ENCODE measurements at regions not wholly inside any gene's neighbourhood (a gene's known extent, or its start where the extent isn't known, plus 50 kb on each side); places are given as distances from the start of the nearest gene placed in this dataset.

- Histone ChIP-seq H3K4me2 (ENCODE audit: low read length) (no peak overlapping the region), H3K4me3 (replicated peaks in 1 of 2; ENCODE audit: low read depth in 1 of 2, low read length in 2 of 2) (no peak overlapping the region), H3K36me3 (ENCODE audit: control insufficient read depth in 1 of 2, insufficient read depth in 2 of 2, low read length in 2 of 2) (no peaks in the 10 kb centered on the region), H3K9me3 (ENCODE audit: control insufficient read depth in 1 of 2, insufficient read depth in 1 of 2, low read depth in 1 of 2, low read length in 2 of 2) (no peaks in the 10 kb centered on the region), H3K9ac (ENCODE audit: low read length) (no peak overlapping the region), H3K27me3 (ENCODE audit: insufficient read depth, low read length) (peaks cover 46% of the 10 kb centered on the region; the same call in 1 of the 2 replicates), H3K79me2 (ENCODE audit: insufficient read depth, low read length) (no peaks in the 10 kb centered on the region), H3K9me2 (ENCODE audit: insufficient read depth) (no peaks in the 10 kb centered on the region), H4K20me1 (ENCODE audit: insufficient read depth) (no peaks in the 10 kb centered on the region), H2AFZ (ENCODE audit: low read depth, low read length, poor library complexity, severe bottlenecking) (no peak overlapping the region), H3K27ac (ENCODE audit: low read depth, low read length) (no peak overlapping the region), H3K4me1 (ENCODE audit: control insufficient read depth in 1 of 2, insufficient read depth in 2 of 2, low read length in 2 of 2) (no peaks in the 10 kb centered on the region)
- ChIA-PET CTCF (no interaction called here), POLR2A (no interaction called here), RAD21 (ENCODE audit: low non-redundant PET in 1 of 2, low total read pairs in 2 of 2, uncharacterized antibody in 2 of 2, unreplicated experiment in 2 of 2) (no interaction called here)
- ATAC-seq (no peak), DNase-seq (ENCODE audit: low read depth, low spot score) (no peak)
- TF ChIP-seq ZNF274 (IDR thresholded peaks at IDR 0.05; ENCODE audit: low read depth, low read length) (no peak), TCF7L2 (IDR thresholded peaks at IDR 0.05; ENCODE audit: borderline replicate concordance, extremely low read depth, insufficient read depth, insufficient read length) (no peak), ELF1 (IDR thresholded peaks at IDR 0.05; ENCODE audit: borderline replicate concordance, low read depth) (no peak), RAD21 (IDR thresholded peaks at IDR 0.05; ENCODE audit: low read depth) (no peak), MAX (IDR thresholded peaks at IDR 0.05) (no peak), SP1 (IDR thresholded peaks at IDR 0.05; ENCODE audit: low read depth) (no peak), EZH2phosphoT487 (IDR thresholded peaks at IDR 0.05; ENCODE audit: borderline replicate concordance) (no peak), JUND (IDR thresholded peaks at IDR 0.05) (no peak), CEBPB (IDR thresholded peaks at IDR 0.05; ENCODE audit: low read depth) (no peak), CTCF (IDR thresholded peaks at IDR 0.05 in 2 of 3, conservative IDR thresholded peaks at IDR 0.05 in 1 of 3; ENCODE audit: borderline replicate concordance in 1 of 3, insufficient read depth in 1 of 3, low read depth in 2 of 3, low read length in 2 of 3) (no peak), ZFX (IDR thresholded peaks at IDR 0.05) (no peak), SIN3A (IDR thresholded peaks at IDR 0.05; ENCODE audit: low read depth) (no peak), ZBTB33 (IDR thresholded peaks at IDR 0.05; ENCODE audit: extremely low read depth, insufficient replicate concordance, low read length) (no peak), SRF (IDR thresholded peaks at IDR 0.05; ENCODE audit: low read depth) (no peak), POLR2AphosphoS5 (IDR thresholded peaks at IDR 0.05; ENCODE audit: low read depth, low read length) (no peak), REST (IDR thresholded peaks at IDR 0.05; ENCODE audit: low read depth) (no peak), CBX3 (IDR thresholded peaks at IDR 0.05; ENCODE audit: low read depth) (no peak)
- intact Hi-C loops (cut with micrococcal nuclease) = no loop called here
- no TSS peak for BruUV-seq (replicated peaks)
Measured at GRCh38 chr22:49691256-49691655, 136.4 kb downstream of the BRD1 start.
